ENCODE measurements at regions not wholly inside any gene's neighbourhood (a gene's known extent, or its start where the extent isn't known, plus 50 kb on each side); places are given as distances from the start of the nearest gene placed in this dataset.
A peak's percentile ranks its signal among the peaks of the same experiment; 100 is the strongest.

- TF ChIP-seq CTCF (IDR thresholded peaks at IDR 0.05; ENCODE audit: low read length, missing control alignments): no peak
- no peak for DNase-seq (ENCODE audit: low read depth)
- no peak overlapping the region for H3K4me3 ChIP-seq (replicated peaks; ENCODE audit: low read depth, low read length)
Observed at GRCh38 chr3:127119693-127120464, 73.1 kb upstream of the PRR23E start.

GRCh38 chr3:127120851-127121647, 71.9 kb upstream of the PRR23E start:
- no peak for TF ChIP-seq CTCF (IDR thresholded peaks at IDR 0.05; ENCODE audit: low read length, missing control alignments)
- no peak for DNase-seq (ENCODE audit: low read depth)
- H3K4me3 ChIP-seq (replicated peaks; ENCODE audit: low read depth, low read length): no peak overlapping the region

- no peak overlapping the region for H3K4me3 ChIP-seq (replicated peaks; ENCODE audit: low read depth, low read length)
- TF ChIP-seq CTCF (IDR thresholded peaks at IDR 0.05; ENCODE audit: low read length, missing control alignments): no peak
- no peak for DNase-seq (ENCODE audit: low read depth)
Observed at GRCh38 chr3:127121885-127122284, 71.0 kb upstream of the PRR23E start.

GRCh38 chr3:127123533-127123932, 69.4 kb upstream of the PRR23E start:
- no peak for TF ChIP-seq CTCF (IDR thresholded peaks at IDR 0.05; ENCODE audit: low read length, missing control alignments)
- H3K4me3 ChIP-seq (replicated peaks; ENCODE audit: low read depth, low read length): no peak overlapping the region
- DNase-seq (ENCODE audit: low read depth): no peak

- no peak for TF ChIP-seq CTCF (IDR thresholded peaks at IDR 0.05; ENCODE audit: low read length, missing control alignments)
- peak; percentile 20 for DNase-seq (ENCODE audit: low read depth)
- H3K4me3 ChIP-seq (replicated peaks; ENCODE audit: low read depth, low read length): no peak overlapping the region
Observed at GRCh38 chr3:127124120-127124519, 68.8 kb upstream of the PRR23E start.

- no peak for DNase-seq (ENCODE audit: low read depth)
- TF ChIP-seq CTCF (IDR thresholded peaks at IDR 0.05; ENCODE audit: low read length, missing control alignments): no peak
- H3K4me3 ChIP-seq (replicated peaks; ENCODE audit: low read depth, low read length): no peak overlapping the region
Observed at GRCh38 chr3:127131424-127132170, 61.3 kb upstream of the PRR23E start.

Measured in fibroblast of pulmonary artery (primary cell).